ENCODE measurements at regions not wholly inside any gene's neighbourhood (a gene's known extent, or its start where the extent isn't known, plus 50 kb on each side); places are given as distances from the start of the nearest gene placed in this dataset.

DNA sequence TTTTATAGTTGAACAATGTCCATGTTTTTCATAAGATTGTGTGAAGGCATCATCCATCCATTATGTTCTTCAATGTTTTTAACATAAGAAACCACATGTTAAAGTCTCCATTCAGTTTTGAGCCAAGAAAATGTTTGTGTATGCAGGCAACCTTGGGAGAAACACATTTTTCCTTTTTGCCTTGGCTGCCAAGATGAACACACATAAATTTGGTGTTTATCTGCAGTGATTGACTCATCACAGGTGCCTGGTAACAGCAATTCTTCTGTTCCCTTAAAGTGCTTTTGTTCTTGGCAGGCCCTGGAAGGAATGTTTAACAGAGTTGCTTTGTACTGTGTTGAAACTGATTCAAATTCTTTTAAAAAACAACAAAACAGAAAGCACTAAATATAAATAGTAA is 709.9 kb upstream of the ADGRL4 start:
- Histone ChIP-seq H3K27ac (no peak overlapping the region), H3K9me3 (replicated peaks in 1 of 3) (no peaks in the 10 kb centered on the region)
- intact Hi-C loops (cut with DNase I), result loop anchor here in 1 of 2 donors (5.0 kb wide), 1 partner anchor 146 kb away; no protein-coding TSS in a partner anchor

GRCh38 chr1:79714664-79715063 is 708.1 kb upstream of the ADGRL4 start:
- H3K9me3 ChIP-seq (replicated peaks in 1 of 3), result no peaks in the 10 kb centered on the region

More for the DNA sequence above, 709.9 kb upstream of the ADGRL4 start:
- Histone ChIP-seq H3K4me1 (replicated peaks in 1 of 2) (no peaks in the 10 kb centered on the region), H3K36me3 (replicated peaks in 1 of 2) (no peaks in the 10 kb centered on the region), H3K4me3 (no peak overlapping the region), H3K27me3 (no peaks in the 10 kb centered on the region)
- TF ChIP-seq POLR2A (IDR thresholded peaks at IDR 0.05) (no peak), CTCF (IDR thresholded peaks at IDR 0.05) (no peak)
- peak in 2 of 7 donors; percentile 21 for DNase-seq

GRCh38 chr1:79711001-79711431 is 704.5 kb upstream of the ADGRL4 start:
- no peaks in the 10 kb centered on the region for H3K9me3 ChIP-seq (replicated peaks in 1 of 3)
- no peaks in the 10 kb centered on the region for H3K36me3 ChIP-seq (replicated peaks in 1 of 2)
- 49 to 81% (median 60%) methylated on average over 3 of the region's 3 CpGs for WGBS, 4 donors
- H3K4me3 ChIP-seq, result no peak overlapping the region
- H3K27me3 ChIP-seq, result no peaks in the 10 kb centered on the region
- no peak for TF ChIP-seq POLR2A (IDR thresholded peaks at IDR 0.05)
- TF ChIP-seq CTCF (IDR thresholded peaks at IDR 0.05), result no peak
- H3K27ac ChIP-seq, result no peak overlapping the region
- intact Hi-C loops (cut with DNase I), result no loop called here
- DNase-seq, result no peak
- no peaks in the 10 kb centered on the region for H3K4me1 ChIP-seq (replicated peaks in 1 of 2)

More at GRCh38 chr1:79714664-79715063, 708.1 kb upstream of the ADGRL4 start:
- Histone ChIP-seq H3K4me3 (no peak overlapping the region), H3K4me1 (replicated peaks in 1 of 2) (no peaks in the 10 kb centered on the region), H3K27me3 (no peaks in the 10 kb centered on the region), H3K27ac (no peak overlapping the region), H3K36me3 (replicated peaks in 1 of 2) (no peaks in the 10 kb centered on the region)
- intact Hi-C loops (cut with DNase I), result loop anchor here in 1 of 2 donors (5.0 kb wide), 1 partner anchor 148 kb away; no protein-coding TSS in a partner anchor
- DNase-seq, result no peak
- TF ChIP-seq POLR2A (IDR thresholded peaks at IDR 0.05) (no peak), CTCF (IDR thresholded peaks at IDR 0.05) (no peak)

GRCh38 chr1:79708646-79709265 is 702.2 kb upstream of the ADGRL4 start:
- DNase-seq, result no peak
- no peaks in the 10 kb centered on the region for H3K27me3 ChIP-seq
- no peaks in the 10 kb centered on the region for H3K4me1 ChIP-seq (replicated peaks in 1 of 2)
- intact Hi-C loops (cut with DNase I), result no loop called here
- 83 to 100% (median 84%) methylated on average over 1 of the region's 1 CpG for WGBS, 4 donors
- TF ChIP-seq CTCF (IDR thresholded peaks at IDR 0.05) (no peak), POLR2A (IDR thresholded peaks at IDR 0.05) (no peak)
- no peaks in the 10 kb centered on the region for H3K9me3 ChIP-seq (replicated peaks in 1 of 3)
- H3K4me3 ChIP-seq, result no peak overlapping the region
- no peaks in the 10 kb centered on the region for H3K36me3 ChIP-seq (replicated peaks in 1 of 2)
- H3K27ac ChIP-seq, result no peak overlapping the region

All from adrenal gland (tissue), 9 donors.